ENCODE measurements at regions not wholly inside any gene's neighbourhood (a gene's known extent, or its start where the extent isn't known, plus 50 kb on each side); places are given as distances from the start of the nearest gene placed in this dataset.
"Not testable (repeated sequence)": the region's sequence is repeated elsewhere in the genome, so short reads cannot be mapped to it uniquely, and the experiment has no call there.

DNA sequence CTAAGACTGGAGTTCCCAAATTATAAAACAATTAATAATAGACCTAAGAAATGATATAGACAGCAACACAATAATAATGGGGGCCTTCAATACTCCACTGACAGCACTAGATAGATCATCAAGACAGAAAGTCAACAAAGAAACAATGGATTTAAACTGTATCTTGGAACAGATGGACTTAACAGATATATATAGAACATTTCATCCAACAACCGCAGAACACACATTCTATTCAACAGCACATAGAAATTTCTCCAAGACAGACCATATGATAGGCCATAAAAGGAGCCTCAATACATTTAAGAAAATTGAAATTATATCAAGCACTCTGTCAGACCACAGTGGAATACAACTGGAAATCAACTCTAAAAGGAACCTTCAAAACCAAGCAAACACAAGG, 80.1 kb upstream of the LMNTD1 start:
- not testable (repeated sequence) for H4K20me1 ChIP-seq (ENCODE audit: insufficient read depth, low read length); H3K27me3 Mint-ChIP-seq (ENCODE audit: low read depth, unreplicated experiment); H3K9me3 Mint-ChIP-seq (ENCODE audit: unreplicated experiment); H3K4me1 ChIP-seq (ENCODE audit: insufficient read depth, low read length); H3K36me3 ChIP-seq (ENCODE audit: insufficient read depth, low read length); H3K36me3 Mint-ChIP-seq (ENCODE audit: low read depth, unreplicated experiment); H3K9me3 ChIP-seq (ENCODE audit: insufficient read depth, low read depth, low read length); H3K4me3 ChIP-seq (ENCODE audit: insufficient read depth, low read depth, low read length); H3K4me2 ChIP-seq (ENCODE audit: low read length); H3K27me3 ChIP-seq (ENCODE audit: insufficient read depth, low read length); H3K27ac Mint-ChIP-seq (ENCODE audit: unreplicated experiment); H3K9ac ChIP-seq (ENCODE audit: low read length); H3K4me1 Mint-ChIP-seq (ENCODE audit: low read depth, unreplicated experiment); H3K79me2 ChIP-seq (ENCODE audit: insufficient read depth, low read length); H3K4me3 Mint-ChIP-seq (ENCODE audit: unreplicated experiment); FAIRE-seq; DNase-seq (ENCODE audit: low read depth); H3K27ac ChIP-seq (ENCODE audit: low read depth, low read length); H2AFZ ChIP-seq (ENCODE audit: low read depth, low read length)

GRCh38 chr12:25637752-25638151, 84.7 kb upstream of the LMNTD1 start:
- no peaks in the 10 kb centered on the region for H3K9me3 ChIP-seq (ENCODE audit: insufficient read depth, low read depth, low read length)
- no peaks in the 10 kb centered on the region for H4K20me1 ChIP-seq (ENCODE audit: insufficient read depth, low read length)
- Mint-ChIP-seq H3K9me3 (ENCODE audit: unreplicated experiment) (peaks cover 5% of the 10 kb centered on the region), H3K4me3 (ENCODE audit: unreplicated experiment) (no peak overlapping the region), H3K27me3 (ENCODE audit: low read depth, unreplicated experiment) (no peaks in the 10 kb centered on the region), H3K4me1 (ENCODE audit: low read depth, unreplicated experiment) (no peaks in the 10 kb centered on the region), H3K36me3 (ENCODE audit: low read depth, unreplicated experiment) (no peaks in the 10 kb centered on the region), H3K27ac (ENCODE audit: unreplicated experiment) (no peak overlapping the region)
- H3K9ac ChIP-seq (ENCODE audit: low read length), result no peak overlapping the region
- no peak overlapping the region for H3K4me3 ChIP-seq (ENCODE audit: insufficient read depth, low read depth, low read length)
- DNase-seq (ENCODE audit: low read depth), result no peak
- no peak overlapping the region for H3K4me2 ChIP-seq (ENCODE audit: low read length)
- H3K27ac ChIP-seq (ENCODE audit: low read depth, low read length), result no peak overlapping the region
- H3K4me1 ChIP-seq (ENCODE audit: insufficient read depth, low read length), result no peaks in the 10 kb centered on the region
- TF ChIP-seq EZH2 (IDR thresholded peaks at IDR 0.05; ENCODE audit: insufficient read depth, low read length), result no peak
- TF ChIP-seq, protein P1, sequence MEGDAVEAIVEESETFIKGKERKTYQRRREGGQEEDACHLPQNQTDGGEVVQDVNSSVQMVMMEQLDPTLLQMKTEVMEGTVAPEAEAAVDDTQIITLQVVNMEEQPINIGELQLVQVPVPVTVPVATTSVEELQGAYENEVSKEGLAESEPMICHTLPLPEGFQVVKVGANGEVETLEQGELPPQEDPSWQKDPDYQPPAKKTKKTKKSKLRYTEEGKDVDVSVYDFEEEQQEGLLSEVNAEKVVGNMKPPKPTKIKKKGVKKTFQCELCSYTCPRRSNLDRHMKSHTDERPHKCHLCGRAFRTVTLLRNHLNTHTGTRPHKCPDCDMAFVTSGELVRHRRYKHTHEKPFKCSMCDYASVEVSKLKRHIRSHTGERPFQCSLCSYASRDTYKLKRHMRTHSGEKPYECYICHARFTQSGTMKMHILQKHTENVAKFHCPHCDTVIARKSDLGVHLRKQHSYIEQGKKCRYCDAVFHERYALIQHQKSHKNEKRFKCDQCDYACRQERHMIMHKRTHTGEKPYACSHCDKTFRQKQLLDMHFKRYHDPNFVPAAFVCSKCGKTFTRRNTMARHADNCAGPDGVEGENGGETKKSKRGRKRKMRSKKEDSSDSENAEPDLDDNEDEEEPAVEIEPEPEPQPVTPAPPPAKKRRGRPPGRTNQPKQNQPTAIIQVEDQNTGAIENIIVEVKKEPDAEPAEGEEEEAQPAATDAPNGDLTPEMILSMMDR (IDR thresholded peaks at IDR 0.05; ENCODE audit: insufficient read depth, low read depth, low read length), result no peak
- no peaks in the 10 kb centered on the region for H3K27me3 ChIP-seq (ENCODE audit: insufficient read depth, low read length)
- H2AFZ ChIP-seq (ENCODE audit: low read depth, low read length), result no peak overlapping the region
- no peaks in the 10 kb centered on the region for H3K36me3 ChIP-seq (ENCODE audit: insufficient read depth, low read length)
- no peak for FAIRE-seq
- no peaks in the 10 kb centered on the region for H3K79me2 ChIP-seq (ENCODE audit: insufficient read depth, low read length)

DNA sequence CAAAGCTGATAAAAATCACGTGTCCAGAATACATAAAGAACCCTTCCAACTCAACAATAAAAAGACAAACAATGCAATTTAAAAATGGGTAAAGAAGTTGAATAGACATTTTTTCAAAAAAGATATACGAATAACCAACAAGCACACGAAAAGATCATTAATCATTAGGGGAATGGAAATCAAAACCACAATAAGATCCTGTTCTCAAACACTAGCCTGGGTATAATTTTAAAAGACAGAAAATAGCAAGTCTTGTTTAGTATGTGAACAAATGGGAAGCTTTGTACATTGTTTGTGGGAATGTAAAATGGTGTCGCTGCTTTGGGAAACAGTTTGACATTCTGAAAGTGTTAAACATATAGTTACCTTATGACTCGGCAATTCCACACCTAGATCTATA, 86.3 kb upstream of the LMNTD1 start:
- H3K4me2 ChIP-seq (ENCODE audit: low read length), result no peak overlapping the region
- Mint-ChIP-seq H3K36me3 (ENCODE audit: low read depth, unreplicated experiment) (no peaks in the 10 kb centered on the region), H3K4me1 (ENCODE audit: low read depth, unreplicated experiment) (no peaks in the 10 kb centered on the region), H3K4me3 (ENCODE audit: unreplicated experiment) (no peak overlapping the region), H3K9me3 (ENCODE audit: unreplicated experiment) (peaks cover 5% of the 10 kb centered on the region), H3K27me3 (ENCODE audit: low read depth, unreplicated experiment) (no peaks in the 10 kb centered on the region), H3K27ac (ENCODE audit: unreplicated experiment) (no peak overlapping the region)
- no peaks in the 10 kb centered on the region for H3K4me1 ChIP-seq (ENCODE audit: insufficient read depth, low read length)
- FAIRE-seq (no peak), DNase-seq (ENCODE audit: low read depth) (no peak)
- H3K9ac ChIP-seq (ENCODE audit: low read length), result no peak overlapping the region
- TF ChIP-seq, protein P1 (IDR thresholded peaks at IDR 0.05; ENCODE audit: insufficient read depth, low read depth, low read length), result no peak
- no peak for TF ChIP-seq EZH2 (IDR thresholded peaks at IDR 0.05; ENCODE audit: insufficient read depth, low read length)
- H2AFZ ChIP-seq (ENCODE audit: low read depth, low read length), result no peak overlapping the region
- H3K27ac ChIP-seq (ENCODE audit: low read depth, low read length), result no peak overlapping the region
- no peaks in the 10 kb centered on the region for H4K20me1 ChIP-seq (ENCODE audit: insufficient read depth, low read length)
- no peak overlapping the region for H3K4me3 ChIP-seq (ENCODE audit: insufficient read depth, low read depth, low read length)
- no peaks in the 10 kb centered on the region for H3K9me3 ChIP-seq (ENCODE audit: insufficient read depth, low read depth, low read length)
- no peaks in the 10 kb centered on the region for H3K79me2 ChIP-seq (ENCODE audit: insufficient read depth, low read length)
- H3K36me3 ChIP-seq (ENCODE audit: insufficient read depth, low read length), result no peaks in the 10 kb centered on the region
- H3K27me3 ChIP-seq (ENCODE audit: insufficient read depth, low read length), result no peaks in the 10 kb centered on the region
